Lung microvascular endothelial cell (primary cell): ENCODE measurements at regions not wholly inside any gene's neighbourhood (a gene's known extent, or its start where the extent isn't known, plus 50 kb on each side); places are given as distances from the start of the nearest gene placed in this dataset.
"Not testable (repeated sequence)": the region's sequence is repeated elsewhere in the genome, so short reads cannot be mapped to it uniquely, and the experiment has no call there.

ENCODE experiments used
- DNase-seq, 2 donors: peaks; one replicate each; pipeline versions ENCODE4 v3.0.0 to v3.0.0-alpha.2; 2010; ENCODE audit warnings: low read depth in 2 of 2

DNA sequence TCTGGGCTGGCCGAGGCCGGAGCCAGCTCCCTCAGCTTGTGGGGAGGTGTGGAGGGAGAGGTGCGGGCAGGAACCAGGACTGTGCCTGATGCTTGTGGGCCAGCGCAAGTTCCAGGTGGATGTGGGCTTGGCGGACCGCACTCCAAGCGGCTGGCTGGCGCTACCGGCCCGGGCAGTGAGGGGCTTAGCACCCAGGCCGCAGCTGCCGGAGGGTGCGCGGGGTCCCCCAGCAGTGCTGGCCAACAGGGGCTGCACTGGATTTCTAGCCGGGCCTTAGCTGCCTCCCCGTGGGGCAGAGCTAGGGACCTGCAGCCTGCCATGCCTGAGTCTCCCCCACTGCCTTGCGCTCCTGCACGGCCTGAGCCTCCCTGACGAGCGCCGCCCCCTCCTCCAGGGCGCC, 242.8 kb downstream of the CCSER2 start:
- no peak for DNase-seq

DNA sequence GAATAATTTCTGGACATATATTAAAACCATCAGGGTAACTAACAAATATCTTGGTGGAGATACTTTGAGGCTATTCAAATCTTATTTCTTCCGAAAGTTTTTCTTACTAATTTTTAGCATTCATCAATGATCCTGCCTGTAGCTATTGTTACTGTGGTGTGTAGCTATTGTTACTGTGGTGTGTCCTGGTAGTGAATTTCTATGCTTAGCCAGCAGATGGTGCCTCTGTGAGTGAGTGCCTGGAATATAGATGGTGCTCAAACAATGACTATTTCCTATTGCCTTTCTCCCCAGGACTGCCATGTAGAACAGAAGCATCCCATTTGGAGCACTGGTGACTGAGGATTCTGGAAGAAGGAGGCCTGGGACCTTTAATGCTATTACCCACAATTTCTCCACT, 245.7 kb downstream of the CCSER2 start:
- DNase-seq, result peak; percentile 5 to 7

DNA sequence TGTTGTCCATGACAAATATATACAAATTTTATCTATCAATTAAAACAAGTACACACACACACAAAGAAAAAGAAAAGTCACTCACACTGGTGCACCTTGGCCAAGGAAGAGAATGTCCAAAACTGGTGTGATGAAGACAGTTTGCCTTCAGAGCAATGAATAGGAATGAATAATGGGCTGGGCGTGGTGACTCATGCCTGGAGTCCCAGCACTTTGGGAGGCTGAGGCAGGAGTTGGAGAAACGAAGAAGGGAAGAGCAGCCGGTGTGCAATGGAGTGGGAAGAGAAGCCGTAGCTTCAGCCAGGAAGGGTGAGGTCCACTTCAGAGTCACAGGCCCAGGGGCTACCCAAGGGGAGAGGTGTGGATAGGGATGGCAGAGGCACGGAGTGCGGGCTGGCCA, 253.6 kb downstream of the CCSER2 start:
- DNase-seq, result no peak

DNA sequence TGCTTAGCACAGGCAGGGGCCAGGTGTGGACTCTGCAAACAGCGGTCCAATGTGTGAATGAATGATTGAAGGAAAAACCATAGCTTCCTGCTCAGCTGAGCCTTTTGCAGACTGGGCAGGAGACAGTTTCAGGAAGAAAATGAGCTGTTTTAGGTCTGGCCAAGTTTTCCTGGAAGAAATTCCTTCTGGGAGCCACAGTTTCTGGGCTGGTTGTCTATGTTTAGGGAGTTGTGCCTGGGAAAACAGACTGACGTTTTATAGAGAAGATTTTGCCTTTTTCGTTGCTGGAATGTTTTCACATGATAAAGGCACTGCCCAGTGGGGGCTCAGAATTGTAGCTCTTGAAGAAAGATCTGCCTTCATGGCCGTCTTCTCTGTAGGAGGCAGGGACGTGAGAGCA, 255.1 kb downstream of the CCSER2 start:
- DNase-seq, result no peak

DNA sequence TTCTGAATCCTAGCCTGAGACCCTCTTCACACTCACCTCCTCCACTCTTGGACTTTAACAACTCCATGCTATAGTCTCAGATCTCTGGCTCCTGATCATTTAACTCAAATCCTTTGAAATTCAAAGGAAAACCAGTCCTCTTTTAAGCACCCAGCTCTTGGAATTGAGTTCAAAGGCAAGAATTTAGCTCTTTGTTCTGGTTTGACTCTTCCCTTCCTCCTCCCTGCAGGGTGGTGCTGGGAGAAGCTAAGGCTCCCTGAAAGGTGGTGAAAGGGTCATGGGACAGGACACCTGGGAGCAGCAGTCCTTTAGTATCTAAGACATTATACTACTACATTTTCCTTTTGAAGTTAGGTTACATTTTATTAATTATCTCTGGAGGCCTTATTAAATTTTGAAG, 259.4 kb downstream of the CCSER2 start:
- no peak for DNase-seq

DNA sequence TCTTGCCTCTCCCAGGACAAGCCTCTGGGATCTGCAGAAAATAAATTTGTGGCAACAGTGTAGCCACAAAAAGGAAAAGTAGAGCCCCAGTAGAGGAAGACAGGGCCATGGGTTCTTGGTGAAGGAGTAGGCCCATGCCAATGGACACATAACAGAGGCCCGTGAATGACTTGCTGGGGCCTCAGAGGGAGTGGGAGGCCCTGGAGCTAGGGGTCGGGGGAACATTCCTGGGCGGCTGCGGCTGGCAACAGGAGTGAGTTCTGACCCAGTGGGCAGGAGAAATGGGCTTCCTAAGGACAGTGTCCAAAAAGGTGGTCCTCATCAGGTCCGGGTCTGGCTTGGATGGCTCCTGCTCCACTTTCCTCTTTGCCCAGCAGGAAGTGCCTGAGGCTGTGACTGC, 260.0 kb downstream of the CCSER2 start:
- DNase-seq, result no peak

DNA sequence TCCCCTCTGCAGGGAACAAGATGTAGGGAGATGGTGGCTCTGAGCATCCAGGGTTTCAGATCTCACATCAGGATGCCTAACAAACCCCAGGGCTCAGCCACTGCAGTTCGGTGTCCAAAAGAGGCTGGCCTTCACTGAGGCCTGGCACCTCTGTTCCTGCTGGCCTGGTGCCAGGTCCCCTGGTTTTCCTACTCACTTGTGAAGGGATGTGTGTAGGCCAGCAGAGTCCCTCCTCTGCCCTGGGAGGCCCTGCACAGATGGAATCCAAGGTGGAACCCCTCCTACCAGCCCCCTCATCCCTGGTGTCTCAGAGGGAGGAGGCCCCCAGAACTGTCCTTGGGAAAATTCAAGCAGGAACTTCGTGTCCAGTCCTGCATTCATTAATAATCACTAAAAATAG, 260.6 kb downstream of the CCSER2 start:
- no peak for DNase-seq

DNA sequence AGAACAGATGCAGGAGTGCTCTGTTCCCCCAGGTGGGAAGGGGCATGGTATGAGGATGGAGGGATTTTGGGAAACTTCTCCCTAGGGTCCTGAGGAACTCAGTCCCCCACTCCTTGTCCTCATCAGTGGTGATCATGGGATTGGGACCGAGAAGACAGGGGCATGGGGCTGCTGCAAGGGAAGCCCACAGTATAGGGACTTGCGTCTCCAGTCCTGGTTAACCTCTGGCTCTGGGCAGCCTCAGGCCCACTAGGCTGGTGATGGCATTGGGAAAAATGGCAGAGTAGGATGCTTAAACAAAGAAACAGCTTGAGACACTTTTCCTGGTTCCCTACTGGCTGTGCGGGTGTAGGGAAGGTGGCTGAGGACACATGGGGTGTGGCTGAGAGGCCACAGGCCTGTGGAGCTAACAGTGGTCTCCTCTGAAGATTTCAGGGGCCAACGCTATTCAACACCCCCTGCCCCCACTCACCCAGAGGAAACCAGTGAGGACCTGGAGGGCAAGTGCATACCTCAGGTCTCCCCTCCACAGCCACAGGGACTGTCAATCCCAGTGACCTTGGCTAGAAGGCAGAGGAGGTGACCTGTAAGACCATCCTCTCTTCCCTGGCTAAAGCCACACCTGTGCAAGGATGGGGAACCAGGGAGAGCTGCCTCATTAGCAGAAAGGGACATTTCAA, 261.3 kb downstream of the CCSER2 start:
- DNase-seq, result no peak

DNA sequence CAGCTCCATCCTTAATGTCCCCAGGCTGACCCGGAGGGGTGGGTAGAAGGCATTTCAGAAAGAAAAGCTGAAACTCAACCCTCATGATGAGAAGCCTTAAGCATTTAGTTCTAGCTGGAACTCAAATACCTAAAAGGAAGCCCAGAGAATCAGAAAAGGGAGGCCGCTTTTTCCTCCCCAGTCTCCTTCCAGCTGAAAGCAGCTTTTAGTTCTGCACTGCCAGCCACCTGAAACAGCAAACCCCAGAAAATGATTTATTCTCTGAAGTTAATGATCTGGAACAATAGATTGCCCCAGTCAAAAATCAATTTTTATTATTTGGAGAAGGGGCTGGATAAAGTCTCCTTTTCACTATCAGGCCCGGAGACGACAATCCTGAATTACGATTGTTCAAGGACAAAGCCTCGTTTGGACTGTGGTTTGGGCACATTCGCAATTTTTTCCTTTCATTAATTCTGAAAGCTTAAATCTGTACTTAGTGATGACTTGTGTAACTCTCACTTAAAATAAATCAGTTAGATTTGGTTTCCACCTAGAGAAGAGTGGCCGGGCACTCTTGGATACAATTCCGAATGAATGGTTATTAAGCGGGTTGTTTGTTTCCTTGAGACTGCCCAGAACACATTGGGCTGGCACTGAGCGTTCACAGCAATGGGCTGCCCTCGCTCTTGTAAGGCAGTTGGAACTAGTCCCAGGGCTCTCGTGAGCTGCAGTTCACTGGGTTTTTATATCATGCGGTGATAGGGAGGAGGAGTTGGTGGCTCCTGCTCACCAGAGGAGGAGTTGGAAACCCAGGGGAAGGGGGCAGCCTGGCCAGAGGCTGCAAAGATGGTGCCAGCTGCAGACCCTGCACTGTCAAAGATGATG, 262.2 kb downstream of the CCSER2 start:
- no peak for DNase-seq

DNA sequence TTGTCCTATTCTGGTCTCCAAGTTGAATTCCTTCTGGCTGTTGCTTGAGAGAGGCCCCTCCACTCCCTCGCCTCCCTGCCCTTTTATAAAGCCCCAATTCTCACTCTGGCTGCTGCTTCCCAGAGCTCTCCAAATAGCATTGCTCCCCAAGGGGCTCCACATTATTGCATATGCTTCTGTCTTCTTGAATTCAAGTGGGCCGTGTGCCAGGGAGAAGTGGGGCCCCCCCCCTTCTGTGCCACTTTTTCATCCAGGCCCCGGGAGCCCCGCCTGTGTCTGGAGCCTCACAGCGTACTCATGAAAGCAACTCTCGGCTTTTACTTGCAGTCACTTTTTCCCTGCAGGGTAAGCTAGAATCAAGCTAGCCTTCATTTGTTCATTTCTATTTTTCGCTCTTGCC, 265.1 kb downstream of the CCSER2 start:
- no peak for DNase-seq

DNA sequence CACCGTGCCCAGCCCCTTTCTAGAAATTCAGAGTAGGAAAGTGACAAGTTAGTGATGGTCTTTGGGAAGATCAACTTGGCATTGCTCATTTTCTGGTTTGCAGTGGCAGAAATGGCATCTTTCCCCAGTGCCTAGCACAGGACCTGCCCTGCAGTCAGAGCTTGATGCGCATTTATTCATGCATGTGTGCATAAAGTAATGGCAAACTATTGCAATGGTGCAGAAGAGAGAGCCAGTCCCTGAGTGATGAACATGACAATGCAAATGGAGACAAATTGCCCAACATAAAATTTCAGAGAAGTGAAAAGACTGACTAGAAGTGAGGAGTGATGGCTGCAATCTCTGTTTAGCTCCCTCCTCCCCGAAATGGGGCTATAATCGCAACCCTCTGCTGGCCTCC, 268.2 kb downstream of the CCSER2 start:
- DNase-seq, result no peak

DNA sequence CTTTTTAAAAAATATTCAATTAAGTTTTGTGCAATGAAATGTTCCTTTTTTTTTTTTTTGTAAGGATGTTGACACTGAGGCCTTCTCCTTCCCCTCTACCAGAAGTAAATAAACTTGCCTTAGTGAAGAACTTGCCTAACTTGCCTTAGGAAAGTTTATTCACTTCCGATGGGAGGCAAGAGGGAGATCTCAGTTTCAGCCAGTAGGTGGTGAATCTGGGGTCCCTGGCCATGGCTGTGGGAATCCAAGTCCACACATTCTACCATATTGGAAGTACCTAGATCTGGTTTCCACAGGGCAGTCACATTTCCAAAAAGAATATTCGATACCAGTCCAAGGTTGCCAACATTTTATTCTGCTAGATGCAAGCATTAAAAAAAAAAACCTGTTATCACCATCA, 270.9 kb downstream of the CCSER2 start:
- no peak for DNase-seq

DNA sequence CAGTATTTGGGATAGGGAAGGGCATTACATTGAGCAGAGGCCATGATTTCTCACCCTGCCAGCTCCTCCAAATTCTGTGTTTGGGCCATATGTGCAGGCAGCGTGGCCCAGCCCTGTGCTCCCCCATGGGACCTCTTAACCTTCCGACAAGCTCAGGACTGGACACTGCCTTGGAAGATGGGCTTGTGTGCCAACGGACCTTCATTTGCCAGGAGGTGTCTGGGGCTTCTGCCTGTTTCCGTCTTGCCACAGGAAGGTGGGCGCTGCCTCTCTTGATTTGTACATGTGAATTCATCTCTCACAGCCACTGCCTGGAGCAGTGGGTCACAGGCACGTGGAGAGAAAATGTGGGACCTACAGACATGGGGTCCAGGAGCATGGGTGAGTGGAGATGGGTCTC, 272.6 kb downstream of the CCSER2 start:
- DNase-seq, result no peak

DNA sequence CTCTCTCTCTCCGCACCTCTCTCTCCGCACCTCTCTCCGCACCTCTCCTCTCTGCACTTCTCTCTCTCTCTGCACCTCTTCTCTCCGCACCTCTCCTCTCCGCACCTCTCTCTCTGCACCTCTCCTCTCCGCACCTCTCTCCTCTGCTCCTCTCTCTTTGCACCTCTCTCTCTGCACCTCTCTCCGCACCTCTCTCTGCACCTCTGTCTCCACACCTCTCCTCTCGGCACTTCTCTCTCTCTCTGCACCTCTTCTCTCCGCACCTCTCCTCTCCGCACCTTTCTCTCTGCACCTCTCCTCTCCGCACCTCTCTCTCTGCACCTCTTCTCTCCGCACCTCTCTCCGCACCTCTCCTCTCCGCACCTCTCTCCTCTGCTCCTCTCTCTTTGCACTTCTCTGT, 274.2 kb downstream of the CCSER2 start:
- DNase-seq, result not testable (repeated sequence)

DNA sequence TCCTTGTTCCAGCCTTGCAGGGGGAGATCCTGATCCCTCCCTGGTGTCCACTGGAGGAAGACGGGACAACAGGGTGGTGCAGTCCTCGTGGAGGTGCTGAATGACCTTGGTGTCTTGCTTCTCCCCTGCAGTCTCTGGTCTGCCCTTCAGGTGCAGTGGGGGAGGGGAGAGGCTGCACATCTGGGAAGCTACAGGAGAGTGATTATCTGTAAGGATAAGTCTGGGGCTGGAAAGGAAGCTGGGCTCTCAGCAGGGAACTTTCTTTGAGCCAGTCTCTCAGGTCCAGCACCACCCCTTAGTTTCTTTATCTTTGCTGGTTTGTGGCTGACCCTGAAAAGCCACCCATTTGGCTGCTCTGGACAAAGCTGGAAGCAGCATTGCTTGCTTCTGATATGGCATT, 275.6 kb downstream of the CCSER2 start:
- no peak for DNase-seq

DNA sequence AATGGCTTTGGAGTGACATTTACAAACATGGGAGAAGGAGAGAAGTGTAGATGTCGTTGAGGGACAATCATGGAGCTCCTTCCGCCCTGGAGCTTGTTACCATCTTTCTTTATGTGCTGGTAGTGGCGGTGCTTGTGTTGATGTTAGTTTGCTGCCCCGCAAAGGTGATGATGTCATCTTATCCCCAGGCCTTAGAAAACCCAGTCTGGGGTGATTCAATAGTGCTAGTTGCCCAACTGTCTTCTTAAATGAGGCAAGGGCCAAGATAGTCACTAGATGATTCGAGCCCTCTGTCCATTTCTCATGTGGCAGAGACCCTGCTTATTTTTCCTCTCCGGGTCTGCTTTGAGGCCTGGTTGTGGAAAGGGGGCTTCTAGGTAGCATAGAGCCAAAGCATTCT, 277.4 kb downstream of the CCSER2 start:
- DNase-seq, result no peak

DNA sequence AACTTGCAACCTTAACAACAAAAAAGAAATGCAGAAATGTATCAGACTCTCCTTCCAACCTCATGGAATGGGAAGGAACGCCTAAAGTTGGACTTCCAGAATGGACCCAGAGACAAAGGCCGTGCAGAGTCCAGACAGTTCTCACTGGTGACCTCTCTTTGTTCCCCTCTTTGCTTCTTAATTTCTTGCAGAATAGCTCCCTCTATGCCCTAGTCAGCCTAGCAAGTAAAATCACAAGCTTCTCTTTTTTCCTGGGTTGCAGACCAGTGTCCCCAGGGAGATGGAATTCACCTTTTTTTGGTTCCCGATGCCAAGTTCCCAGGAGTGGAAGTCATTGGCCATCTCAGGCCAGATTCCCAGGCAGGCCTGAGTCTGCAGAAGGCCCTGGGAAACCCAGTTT, 278.0 kb downstream of the CCSER2 start:
- DNase-seq, result no peak

DNA sequence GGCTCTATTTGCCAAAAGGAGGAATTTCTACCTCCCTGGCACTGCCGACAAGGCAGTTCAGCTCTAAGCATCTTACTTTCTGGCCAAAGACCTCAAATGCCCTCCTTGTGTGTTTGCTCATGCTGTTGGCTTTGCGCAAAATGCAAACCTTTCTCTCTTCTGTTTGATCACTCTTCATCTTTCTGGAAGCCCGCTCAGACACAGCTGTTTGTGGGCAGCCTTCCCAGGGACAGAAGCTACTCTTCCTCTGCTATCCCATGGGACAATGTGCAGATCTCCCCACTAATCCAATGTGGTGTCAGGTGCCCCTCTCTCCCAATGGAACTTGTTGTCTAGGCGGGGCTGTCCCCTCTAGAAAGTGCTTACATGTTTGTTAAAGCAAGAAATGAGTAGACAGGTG, 278.7 kb downstream of the CCSER2 start:
- no peak for DNase-seq

DNA sequence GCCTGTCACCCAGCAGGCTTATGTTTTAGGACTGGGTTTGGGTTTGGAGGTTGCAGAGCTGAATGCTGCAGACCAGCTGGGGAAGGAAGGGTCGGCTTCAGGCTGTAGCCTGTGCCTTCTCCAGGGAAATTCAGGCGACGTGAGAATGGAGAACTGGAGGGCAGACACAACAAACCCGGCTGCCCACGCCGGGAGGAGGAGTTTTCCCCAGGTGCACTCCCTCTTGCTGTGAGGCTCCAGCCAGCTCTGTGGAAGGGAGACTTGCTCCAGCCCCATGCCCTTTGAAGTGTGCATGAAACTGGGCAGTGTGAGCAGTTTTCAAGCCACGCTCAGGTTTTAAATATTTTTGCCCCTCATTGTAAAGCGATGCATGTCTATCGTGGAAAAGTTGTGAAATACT, 279.1 kb downstream of the CCSER2 start:
- no peak for DNase-seq

DNA sequence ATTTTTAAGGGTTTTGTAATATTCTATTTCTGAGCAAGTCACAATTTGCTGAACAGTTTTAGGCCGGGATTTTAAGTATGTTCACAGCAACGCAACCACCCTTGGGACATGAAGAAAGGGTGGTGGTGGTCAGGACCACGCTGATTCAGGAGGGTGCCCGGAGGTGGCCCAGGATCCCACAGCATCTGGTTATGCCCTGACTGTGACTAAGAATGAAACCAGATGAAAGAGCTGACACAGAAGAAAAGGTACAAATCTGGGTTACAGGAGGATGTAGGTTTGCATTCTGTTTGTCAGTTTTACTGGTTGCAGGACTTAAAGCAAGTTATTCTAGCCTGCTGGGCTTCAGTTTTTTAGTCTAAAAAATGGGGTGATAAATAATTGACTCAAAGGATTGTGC, 279.7 kb downstream of the CCSER2 start:
- no peak for DNase-seq

DNA sequence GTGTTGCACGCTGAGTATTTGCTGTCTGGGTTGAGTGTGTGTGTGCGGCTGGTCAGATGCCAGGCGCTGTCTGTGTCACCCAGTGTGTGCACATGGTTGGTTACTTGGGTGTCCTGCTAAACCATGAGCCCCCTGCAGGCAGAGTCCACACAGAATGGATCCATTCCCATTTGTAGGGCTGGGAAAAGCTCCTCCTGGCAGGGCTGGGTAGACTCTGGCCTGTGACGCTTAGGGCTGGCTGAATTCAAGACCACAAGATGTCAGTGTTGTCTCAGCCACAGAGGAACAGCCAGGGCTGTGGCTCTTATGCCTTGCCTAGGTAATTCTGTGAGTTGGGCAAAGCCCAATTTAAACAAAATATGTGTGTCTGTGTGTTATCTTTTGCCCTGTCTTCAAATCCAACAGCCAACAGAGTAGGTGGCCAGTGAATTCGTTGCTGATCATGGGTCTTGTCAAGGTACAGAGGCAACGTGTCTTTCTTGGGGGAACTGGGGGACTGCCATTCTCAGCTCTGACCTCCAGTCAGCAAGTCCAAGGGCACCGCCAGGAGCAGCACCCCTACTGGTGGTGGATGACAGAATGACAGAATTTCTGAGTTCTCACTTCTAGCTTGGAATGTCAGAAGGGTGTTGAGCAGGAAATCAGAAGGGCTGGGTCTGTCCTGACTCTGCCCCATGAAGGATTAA, 285.1 kb downstream of the CCSER2 start:
- DNase-seq, result peak; percentile 9 to 23

DNA sequence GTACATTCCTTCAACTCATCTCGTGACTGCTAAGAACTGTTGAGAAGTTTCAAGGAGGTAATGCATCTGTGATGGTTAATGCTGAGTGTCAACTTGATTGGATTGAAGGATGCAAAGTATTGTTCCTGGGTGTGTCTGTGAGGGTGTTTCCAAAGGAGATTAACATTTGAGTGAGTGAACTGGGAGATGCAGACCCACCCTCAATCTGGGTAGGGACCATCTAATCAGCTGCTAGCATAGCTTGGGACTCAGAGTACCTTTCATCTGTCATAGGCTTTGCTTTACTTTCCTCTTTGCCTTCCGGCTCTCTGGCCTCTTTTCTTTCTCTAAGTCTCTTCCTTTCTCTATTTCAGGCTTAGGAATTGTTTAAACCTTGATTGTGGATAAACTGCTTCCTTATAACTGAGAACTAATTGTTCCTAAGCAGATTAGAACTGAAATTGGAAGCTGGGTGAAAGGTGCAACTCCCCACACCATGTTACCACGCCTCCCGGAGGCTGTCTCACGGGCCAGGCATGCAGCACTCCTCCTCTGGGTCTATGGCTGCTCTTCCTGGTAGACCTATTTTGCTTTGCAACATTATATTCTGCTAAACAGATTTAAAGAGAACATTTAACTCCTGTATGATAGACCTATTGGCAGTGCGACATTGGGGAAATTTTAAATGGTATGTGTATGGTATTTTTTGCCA, 298.2 kb downstream of the CCSER2 start:
- no peak for DNase-seq
